Caco-2 (cell line): ENCODE measurements at regions not wholly inside any gene's neighbourhood (a gene's known extent, or its start where the extent isn't known, plus 50 kb on each side); places are given as distances from the start of the nearest gene placed in this dataset.

Source experiments
- BruUV-seq: library from RNA; stranded (reverse); fragments of 400-500 nt; replicated peaks from 2 replicates; lab custom pipeline; 2021; lab: Mats Ljungman, UMichigan
- CTCF ChIA-PET: fragments of 300-600 bp; sonication (Branson Sonifier 250); formaldehyde crosslinking; loops from one replicate; lab custom pipeline; 2022; ENCODE audit warnings: antibody characterized with exemption; lab: Charles Lee
- POLR2A ChIA-PET: fragments of 300-600 bp; sonication (Branson Sonifier 250); formaldehyde crosslinking; loops from one replicate; lab custom pipeline; 2022; ENCODE audit warnings: antibody characterized with exemption; lab: Charles Lee
- DNase-seq, 2 experiments: peaks; one replicate each; pipeline versions ENCODE4 v3.0.0 to v3.0.0-alpha.2; 2020 to 2022
- H3K27me3 ChIP-seq: replicated peaks from 2 replicates; pipeline ENCODE4 v1.6.0; 2011; ENCODE audit warnings: low read length; ENCODE audit not compliant: control insufficient read depth, insufficient read depth
- H3K36me3 ChIP-seq: 2 replicates; pipeline ENCODE4 v1.5.1; 2011; ENCODE audit warnings: low read length; ENCODE audit not compliant: control insufficient read depth, insufficient read depth
- H3K4me1 ChIP-seq: fragments of 250-450 bp; sonication (Bioruptor Pico); 2 replicates; pipeline ENCODE4 v1.5.1; 2020; ENCODE audit warnings: mild to moderate bottlenecking
- H3K4me3 ChIP-seq: 2 replicates; pipeline ENCODE4 v1.5.1; 2011; ENCODE audit warnings: low read depth, mild to moderate bottlenecking, control low read depth, low read length
- H3K9me3 ChIP-seq: fragments of 250-450 bp; sonication (Bioruptor Pico); 2 replicates; pipeline ENCODE4 v1.5.1; 2020; ENCODE audit warnings: mild to moderate bottlenecking, moderate library complexity
- H3K27ac Mint-ChIP-seq: one replicate; pipeline ENCODE4 v1.8.0; 2022; ENCODE audit warnings: mixed read lengths; ENCODE audit not compliant: unreplicated experiment
- H3K27me3 Mint-ChIP-seq: one replicate; pipeline ENCODE4 v1.8.0; 2022; ENCODE audit warnings: mixed read lengths; ENCODE audit not compliant: insufficient read depth, unreplicated experiment
- H3K36me3 Mint-ChIP-seq: one replicate; pipeline ENCODE4 v1.8.0; 2022; ENCODE audit warnings: mild to moderate bottlenecking, mixed read lengths; ENCODE audit not compliant: insufficient read depth, unreplicated experiment
- H3K4me1 Mint-ChIP-seq: one replicate; pipeline ENCODE4 v1.8.0; 2022; ENCODE audit warnings: low read depth, mixed read lengths; ENCODE audit not compliant: unreplicated experiment
- H3K4me3 Mint-ChIP-seq: one replicate; pipeline ENCODE4 v1.8.0; 2022; ENCODE audit warnings: mild to moderate bottlenecking, moderate library complexity, mixed read lengths; ENCODE audit not compliant: unreplicated experiment
- H3K9me3 Mint-ChIP-seq: one replicate; pipeline ENCODE4 v1.8.0; 2022; ENCODE audit warnings: mixed read lengths; ENCODE audit not compliant: unreplicated experiment
- intact Hi-C: fragments of 100-400 bp; cut with micrococcal nuclease; formaldehyde crosslinking; loops from one replicate; pipeline ENCODE4 v1.10.0; 2022; ENCODE audit not compliant: unreplicated experiment
- TF ChIP-seq, protein P1 (sequence below), 2 experiments: fragments of 200-600 bp in 1 of 2; IDR thresholded peaks; 1 replicate in 1 of 2; 2 replicates in 1 of 2; pipeline versions ENCODE4 v1.5.1 to v1.8.0; 2011 to 2022; ENCODE audit warnings: antibody characterized with exemption in 1 of 2, control low read depth in 1 of 2, inconsistent platforms in 1 of 2, low read depth in 1 of 2, low read length in 1 of 2, mild to moderate bottlenecking in 1 of 2, moderate library complexity in 1 of 2; ENCODE audit not compliant: insufficient read depth in 1 of 2, severe bottlenecking in 1 of 2, unreplicated experiment in 1 of 2

DNA sequence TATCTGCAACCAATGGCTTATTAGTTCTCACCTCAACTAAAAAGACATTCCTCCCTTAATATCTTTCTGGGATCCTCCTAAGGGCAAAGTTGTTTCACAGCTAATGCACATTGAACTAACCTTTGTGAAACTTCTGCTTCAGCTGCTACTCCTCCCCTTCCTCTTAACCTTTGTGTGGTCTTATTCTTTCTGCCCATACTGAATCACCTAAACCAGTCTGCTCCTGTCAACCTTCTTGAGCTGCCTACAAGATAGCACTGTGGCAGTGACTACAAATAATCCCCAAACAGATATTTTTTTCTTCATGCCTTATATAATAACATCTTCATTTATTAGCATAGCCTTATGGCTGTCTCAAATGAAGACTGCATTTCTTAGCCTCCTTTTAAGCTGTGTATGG is 1077.4 kb upstream of the ATXN7L3B start:
- no peaks in the 10 kb centered on the region for H3K27me3 Mint-ChIP-seq

DNA sequence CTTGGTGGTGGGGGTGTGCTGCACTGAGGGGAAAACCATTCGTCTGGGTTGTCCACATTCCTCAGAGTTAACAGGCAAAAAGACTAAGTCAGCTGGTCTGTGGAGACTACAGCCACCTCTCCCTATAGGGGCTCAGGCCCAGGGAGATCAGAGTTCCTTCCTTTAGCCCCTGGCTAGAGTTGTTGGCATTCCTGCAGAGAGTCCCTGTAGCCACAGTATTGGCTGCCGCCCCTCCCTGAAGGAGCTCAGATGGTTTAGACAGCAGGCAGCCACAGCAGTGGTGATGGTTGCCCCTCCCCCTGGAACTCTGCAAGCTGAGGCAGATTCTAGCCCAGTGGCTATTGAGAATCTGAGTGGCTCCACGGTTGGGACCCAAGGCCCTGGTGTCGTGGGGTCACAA is 1072.5 kb upstream of the ATXN7L3B start:
- intact Hi-C loops: no loop called here
- Mint-ChIP-seq H3K4me3 (no peak overlapping the region), H3K36me3 (no peaks in the 10 kb centered on the region), H3K4me1 (no peaks in the 10 kb centered on the region), H3K27me3 (no peaks in the 10 kb centered on the region), H3K27ac (no peak overlapping the region), H3K9me3 (no peaks in the 10 kb centered on the region)
- Histone ChIP-seq H3K36me3 (no peaks in the 10 kb centered on the region), H3K9me3 (no peaks in the 10 kb centered on the region), H3K4me1 (no peaks in the 10 kb centered on the region), H3K27me3 (no peaks in the 10 kb centered on the region), H3K4me3 (no peak overlapping the region)
- DNase-seq: peak in 1 of 2 experiments; percentile 48
- BruUV-seq: no TSS peak
- ChIA-PET POLR2A (no interaction called here), CTCF (no interaction called here)
- TF ChIP-seq, protein P1, sequence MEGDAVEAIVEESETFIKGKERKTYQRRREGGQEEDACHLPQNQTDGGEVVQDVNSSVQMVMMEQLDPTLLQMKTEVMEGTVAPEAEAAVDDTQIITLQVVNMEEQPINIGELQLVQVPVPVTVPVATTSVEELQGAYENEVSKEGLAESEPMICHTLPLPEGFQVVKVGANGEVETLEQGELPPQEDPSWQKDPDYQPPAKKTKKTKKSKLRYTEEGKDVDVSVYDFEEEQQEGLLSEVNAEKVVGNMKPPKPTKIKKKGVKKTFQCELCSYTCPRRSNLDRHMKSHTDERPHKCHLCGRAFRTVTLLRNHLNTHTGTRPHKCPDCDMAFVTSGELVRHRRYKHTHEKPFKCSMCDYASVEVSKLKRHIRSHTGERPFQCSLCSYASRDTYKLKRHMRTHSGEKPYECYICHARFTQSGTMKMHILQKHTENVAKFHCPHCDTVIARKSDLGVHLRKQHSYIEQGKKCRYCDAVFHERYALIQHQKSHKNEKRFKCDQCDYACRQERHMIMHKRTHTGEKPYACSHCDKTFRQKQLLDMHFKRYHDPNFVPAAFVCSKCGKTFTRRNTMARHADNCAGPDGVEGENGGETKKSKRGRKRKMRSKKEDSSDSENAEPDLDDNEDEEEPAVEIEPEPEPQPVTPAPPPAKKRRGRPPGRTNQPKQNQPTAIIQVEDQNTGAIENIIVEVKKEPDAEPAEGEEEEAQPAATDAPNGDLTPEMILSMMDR (IDR thresholded peaks at IDR 0.05; ENCODE audit: insufficient read depth in 1 of 2, low read depth in 1 of 2, low read length in 1 of 2, severe bottlenecking in 1 of 2, unreplicated experiment in 1 of 2): no peak

More for the DNA sequence above, 1077.4 kb upstream of the ATXN7L3B start:
- H3K27me3 ChIP-seq: no peaks in the 10 kb centered on the region
- Mint-ChIP-seq H3K27ac (no peak overlapping the region), H3K9me3 (no peaks in the 10 kb centered on the region), H3K4me3 (no peak overlapping the region), H3K4me1 (no peaks in the 10 kb centered on the region), H3K36me3 (no peaks in the 10 kb centered on the region)
- H3K36me3 ChIP-seq: no peaks in the 10 kb centered on the region
- intact Hi-C loops: no loop called here
- no peak overlapping the region for H3K4me3 ChIP-seq
- no peak for DNase-seq
- H3K9me3 ChIP-seq: no peaks in the 10 kb centered on the region
- TF ChIP-seq, protein P1 (IDR thresholded peaks at IDR 0.05; ENCODE audit: insufficient read depth in 1 of 2, low read depth in 1 of 2, low read length in 1 of 2, severe bottlenecking in 1 of 2, unreplicated experiment in 1 of 2): no peak
- CTCF ChIA-PET: no interaction called here
- POLR2A ChIA-PET: no interaction called here
- BruUV-seq: no TSS peak
- no peaks in the 10 kb centered on the region for H3K4me1 ChIP-seq

DNA sequence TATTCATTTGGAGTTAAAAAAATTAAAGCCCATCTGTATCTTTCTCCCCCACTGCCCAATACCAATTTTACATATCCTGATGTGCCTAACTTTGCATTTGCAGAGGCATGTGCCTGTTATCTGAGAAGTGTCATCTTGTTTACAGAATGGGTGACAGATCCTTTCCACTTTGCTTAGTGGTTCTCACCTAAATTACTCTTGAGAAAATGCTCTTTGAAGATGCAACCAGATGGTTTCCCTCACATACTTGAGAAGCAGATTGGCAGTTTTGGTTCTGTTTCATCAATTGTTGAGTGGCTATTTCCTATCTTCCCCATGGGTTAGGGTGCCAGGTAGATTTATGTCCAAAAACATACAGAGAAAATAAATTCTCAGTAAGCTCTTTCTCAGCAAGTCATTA is 1051.4 kb upstream of the ATXN7L3B start:
- no peak overlapping the region for H3K4me3 ChIP-seq
- TF ChIP-seq, protein P1 (IDR thresholded peaks at IDR 0.05; ENCODE audit: insufficient read depth in 1 of 2, low read depth in 1 of 2, low read length in 1 of 2, severe bottlenecking in 1 of 2, unreplicated experiment in 1 of 2): no peak
- H3K4me1 ChIP-seq: no peaks in the 10 kb centered on the region
- Mint-ChIP-seq H3K27me3 (no peaks in the 10 kb centered on the region), H3K36me3 (no peaks in the 10 kb centered on the region), H3K4me3 (no peak overlapping the region), H3K9me3 (no peaks in the 10 kb centered on the region), H3K4me1 (no peaks in the 10 kb centered on the region), H3K27ac (no peak overlapping the region)
- POLR2A ChIA-PET: no interaction called here
- H3K27me3 ChIP-seq: no peaks in the 10 kb centered on the region
- no peaks in the 10 kb centered on the region for H3K36me3 ChIP-seq
- CTCF ChIA-PET: no interaction called here
- DNase-seq: no peak
- no TSS peak for BruUV-seq
- no peaks in the 10 kb centered on the region for H3K9me3 ChIP-seq
- intact Hi-C loops: no loop called here
